T-cell (primary cell): ENCODE measurements at regions not wholly inside any gene's neighbourhood (a gene's known extent, or its start where the extent isn't known, plus 50 kb on each side); places are given as distances from the start of the nearest gene placed in this dataset.

Experiments
- ATAC-seq, 4 experiments: fragments of 200-7000 bp in 3 of 4; fragments of 150-1000 bp in 1 of 4; cut with Tn5 transposase; replicated peaks in 1 of 4; 1 replicate in 3 of 4; 2 replicates in 1 of 4; pipeline ENCODE4 v1.10.0; 2021; ENCODE audit warnings: moderate library complexity in 3 of 4, mild to moderate bottlenecking in 2 of 4, moderate number of reproducible peaks in 1 of 4
- CTCF ChIA-PET, 2 donors: fragments of 300-600 bp; sonication (Branson Sonifier 250); formaldehyde crosslinking; loops; one replicate each; lab custom pipeline; 2022; ENCODE audit warnings: antibody characterized with exemption in 2 of 2; lab: Charles Lee
- POLR2A ChIA-PET, 2 donors: fragments of 300-600 bp; sonication (Branson Sonifier 250); formaldehyde crosslinking; loops; one replicate each; lab custom pipeline; 2022; ENCODE audit warnings: antibody characterized with exemption in 2 of 2; lab: Charles Lee
- DNase-seq, 35 experiments: peaks; one replicate each; pipeline versions ENCODE4 v3.0.0 to v3.0.0-alpha.2; 2013 to 2023
- H3K27ac ChIP-seq: one replicate; pipeline ENCODE4 v1.5.1; 2013; ENCODE audit warnings: low read length
- H3K27me3 ChIP-seq, 2 experiments: replicated peaks in 1 of 2; 1 replicate in 1 of 2; 2 replicates in 1 of 2; pipeline versions ENCODE4 v1.6.1 to v1.7.0; 2013; ENCODE audit warnings: low read length in 1 of 2, mixed read lengths in 1 of 2; ENCODE audit not compliant: control insufficient read depth in 2 of 2, insufficient read depth in 2 of 2; ENCODE audit errors: extremely low read depth in 1 of 2
- H3K36me3 ChIP-seq, 2 donors: 1 replicate in 1 of 2; 2 replicates in 1 of 2; pipeline versions ENCODE4 v1.6.1 to v1.7.0; 2013; ENCODE audit warnings: low read length in 1 of 2; ENCODE audit not compliant: control insufficient read depth in 2 of 2, insufficient read depth in 1 of 2; ENCODE audit errors: extremely low read depth in 1 of 2
- H3K4me1 ChIP-seq, 2 experiments: 1 replicate in 1 of 2; 2 replicates in 1 of 2; pipeline versions ENCODE4 v1.6.1 to v1.7.0; 2013; ENCODE audit warnings: low read length in 2 of 2, mixed read lengths in 1 of 2; ENCODE audit not compliant: insufficient read depth in 2 of 2, control insufficient read depth in 1 of 2; ENCODE audit errors: extremely low read depth in 1 of 2
- H3K4me3 ChIP-seq, 2 donors: 1 replicate in 1 of 2; 2 replicates in 1 of 2; pipeline versions ENCODE4 v1.5.1 to v1.7.0; 2013; ENCODE audit warnings: mild to moderate bottlenecking in 2 of 2, low read length in 1 of 2, moderate library complexity in 1 of 2; ENCODE audit not compliant: control insufficient read depth in 1 of 2; ENCODE audit errors: extremely low read depth in 1 of 2
- H3K9me3 ChIP-seq: 2 replicates; pipeline ENCODE4 v1.7.0; 2013
- H3K27ac Mint-ChIP-seq, 2 donors: one replicate each; pipeline ENCODE4 v1.8.0; 2020 to 2021; ENCODE audit warnings: mild to moderate bottlenecking in 2 of 2, mixed read lengths in 2 of 2
- H3K27me3 Mint-ChIP-seq, 2 donors: one replicate each; pipeline ENCODE4 v1.8.0; 2021 to 2022; ENCODE audit warnings: mixed read lengths in 2 of 2
- H3K36me3 Mint-ChIP-seq: one replicate; pipeline ENCODE4 v1.8.0; 2021; ENCODE audit warnings: mixed read lengths
- H3K4me1 Mint-ChIP-seq, 3 donors: one replicate each; pipeline ENCODE4 v1.8.0; 2020 to 2022; ENCODE audit warnings: mixed read lengths in 3 of 3, mild to moderate bottlenecking in 1 of 3
- H3K4me3 Mint-ChIP-seq, 3 donors: one replicate each; pipeline ENCODE4 v1.8.0; 2020 to 2022; ENCODE audit warnings: mild to moderate bottlenecking in 3 of 3, mixed read lengths in 3 of 3, moderate library complexity in 3 of 3
- H3K9me3 Mint-ChIP-seq, 3 donors: one replicate each; pipeline ENCODE4 v1.8.0; 2020 to 2022; ENCODE audit warnings: mixed read lengths in 3 of 3
- WGBS: methylation state at CpG from one replicate; pipeline ENCODE4 v1.1.5; 2013; ENCODE audit warnings: missing lambda C conversion rate; ENCODE audit not compliant: insufficient coverage; 5-methylcytosine and 5-hydroxymethylcytosine counted together

GRCh38 chr14:28515571-28515970, 251.0 kb upstream of the FOXG1 start:
- H3K4me3 Mint-ChIP-seq = no peak overlapping the region
- no peaks in the 10 kb centered on the region for H3K27me3 ChIP-seq
- H3K27ac Mint-ChIP-seq = no peak overlapping the region
- no peaks in the 10 kb centered on the region for H3K9me3 ChIP-seq
- no peak for DNase-seq
- no peak for ATAC-seq
- WGBS = no CpG with 5 or more reads among the region's 3 CpGs
- no peaks in the 10 kb centered on the region for H3K27me3 Mint-ChIP-seq
- H3K36me3 ChIP-seq = no peaks in the 10 kb centered on the region
- no peak overlapping the region for H3K4me3 ChIP-seq
- H3K4me1 ChIP-seq = no peaks in the 10 kb centered on the region
- H3K9me3 Mint-ChIP-seq = peaks cover 14 to 18% (median 16%) of the 10 kb centered on the region in 3 donors
- ChIA-PET POLR2A (no interaction called here), CTCF (no interaction called here)
- H3K4me1 Mint-ChIP-seq = no peaks in the 10 kb centered on the region
- H3K27ac ChIP-seq = no peak overlapping the region
- no peaks in the 10 kb centered on the region for H3K36me3 Mint-ChIP-seq

- peaks cover 34 to 36% (median 36%) of the 10 kb centered on the region in 3 donors for H3K9me3 Mint-ChIP-seq
- DNase-seq = no peak
- WGBS = 87% methylated on average over 5 of the region's 5 CpGs
These were observed 229.7 kb upstream of the FOXG1 start for GRCh38 chr14:28536889-28537288.

GRCh38 chr14:28542040-28542439, 224.5 kb upstream of the FOXG1 start:
- no peaks in the 10 kb centered on the region for H3K4me1 Mint-ChIP-seq
- H3K4me3 Mint-ChIP-seq = no peak overlapping the region
- no CpG with 5 or more reads among the region's 2 CpGs for WGBS
- ChIA-PET POLR2A (interaction anchor here in 1 of 2 donors (0.6 kb wide), 1 partner anchor 575 kb away, joined by 3 read pairs; no protein-coding TSS in a partner anchor), CTCF (no interaction called here)
- H3K4me3 ChIP-seq = no peak overlapping the region
- H3K36me3 Mint-ChIP-seq = no peaks in the 10 kb centered on the region
- H3K4me1 ChIP-seq = no peaks in the 10 kb centered on the region
- no peaks in the 10 kb centered on the region for H3K36me3 ChIP-seq
- no peak overlapping the region for H3K27ac Mint-ChIP-seq
- no peaks in the 10 kb centered on the region for H3K27me3 Mint-ChIP-seq
- no peak for ATAC-seq
- no peak overlapping the region for H3K27ac ChIP-seq
- no peaks in the 10 kb centered on the region for H3K27me3 ChIP-seq
- no peak for DNase-seq
- H3K9me3 Mint-ChIP-seq = peaks cover 12 to 28% (median 21%) of the 10 kb centered on the region in 3 donors
- H3K9me3 ChIP-seq = no peaks in the 10 kb centered on the region

More at GRCh38 chr14:28536889-28537288, 229.7 kb upstream of the FOXG1 start:
- Histone ChIP-seq H3K4me3 (no peak overlapping the region), H3K4me1 (no peaks in the 10 kb centered on the region), H3K36me3 (no peaks in the 10 kb centered on the region), H3K27me3 (no peaks in the 10 kb centered on the region), H3K27ac (no peak overlapping the region), H3K9me3 (peaks cover 3% of the 10 kb centered on the region)
- no peaks in the 10 kb centered on the region for H3K4me1 Mint-ChIP-seq
- CTCF ChIA-PET = no interaction called here
- H3K27ac Mint-ChIP-seq = no peak overlapping the region
- H3K36me3 Mint-ChIP-seq = no peaks in the 10 kb centered on the region
- no peak overlapping the region for H3K4me3 Mint-ChIP-seq
- POLR2A ChIA-PET = no interaction called here
- H3K27me3 Mint-ChIP-seq = no peaks in the 10 kb centered on the region
- no peak for ATAC-seq

GRCh38 chr14:28565345-28565744, 201.2 kb upstream of the FOXG1 start:
- CTCF ChIA-PET = no interaction called here
- no peak overlapping the region for H3K4me3 Mint-ChIP-seq
- H3K4me1 Mint-ChIP-seq = no peaks in the 10 kb centered on the region
- H3K27ac Mint-ChIP-seq = no peak overlapping the region
- H3K4me1 ChIP-seq = no peaks in the 10 kb centered on the region
- POLR2A ChIA-PET = no interaction called here
- no peak for ATAC-seq
- no peaks in the 10 kb centered on the region for H3K9me3 ChIP-seq
- peaks cover 11 to 25% (median 18%) of the 10 kb centered on the region in 3 donors for H3K9me3 Mint-ChIP-seq
- no peaks in the 10 kb centered on the region for H3K36me3 Mint-ChIP-seq
- no peak overlapping the region for H3K27ac ChIP-seq
- no peaks in the 10 kb centered on the region for H3K27me3 Mint-ChIP-seq
- no peak for DNase-seq
- no peaks in the 10 kb centered on the region for H3K27me3 ChIP-seq
- no peaks in the 10 kb centered on the region for H3K36me3 ChIP-seq
- H3K4me3 ChIP-seq = no peak overlapping the region

GRCh38 chr14:28570391-28570790, 196.2 kb upstream of the FOXG1 start:
- Mint-ChIP-seq H3K36me3 (no peaks in the 10 kb centered on the region), H3K27me3 (no peaks in the 10 kb centered on the region), H3K4me1 (no peaks in the 10 kb centered on the region), H3K4me3 (no peak overlapping the region), H3K27ac (no peak overlapping the region), H3K9me3 (peaks cover 15 to 31% (median 24%) of the 10 kb centered on the region in 3 donors)
- peaks cover 2% of the 10 kb centered on the region for H3K9me3 ChIP-seq
- ChIA-PET POLR2A (no interaction called here), CTCF (no interaction called here)
- no CpG with 5 or more reads among the region's 1 CpG for WGBS
- no peak overlapping the region for H3K4me3 ChIP-seq
- H3K27me3 ChIP-seq = no peaks in the 10 kb centered on the region
- H3K36me3 ChIP-seq = no peaks in the 10 kb centered on the region
- no peak overlapping the region for H3K27ac ChIP-seq
- no peaks in the 10 kb centered on the region for H3K4me1 ChIP-seq
- DNase-seq (no peak), ATAC-seq (no peak)

GRCh38 chr14:28571636-28572035, 195.0 kb upstream of the FOXG1 start:
- H3K4me1 Mint-ChIP-seq = no peaks in the 10 kb centered on the region
- no peak overlapping the region for H3K27ac ChIP-seq
- ChIA-PET CTCF (no interaction called here), POLR2A (no interaction called here)
- H3K9me3 Mint-ChIP-seq = peaks cover 15 to 27% (median 24%) of the 10 kb centered on the region in 3 donors
- no peak overlapping the region for H3K4me3 Mint-ChIP-seq
- no peaks in the 10 kb centered on the region for H3K27me3 Mint-ChIP-seq
- no peak for ATAC-seq
- no peak overlapping the region for H3K27ac Mint-ChIP-seq
- H3K9me3 ChIP-seq = peaks cover 2% of the 10 kb centered on the region
- no peaks in the 10 kb centered on the region for H3K27me3 ChIP-seq
- no peaks in the 10 kb centered on the region for H3K4me1 ChIP-seq
- H3K36me3 Mint-ChIP-seq = no peaks in the 10 kb centered on the region
- WGBS = no CpG with 5 or more reads among the region's 2 CpGs
- DNase-seq = no peak
- no peaks in the 10 kb centered on the region for H3K36me3 ChIP-seq
- no peak overlapping the region for H3K4me3 ChIP-seq

- Mint-ChIP-seq H3K4me3 (no peak overlapping the region), H3K4me1 (no peaks in the 10 kb centered on the region), H3K36me3 (no peaks in the 10 kb centered on the region), H3K27me3 (no peaks in the 10 kb centered on the region), H3K27ac (no peak overlapping the region), H3K9me3 (peaks cover 17 to 31% (median 21%) of the 10 kb centered on the region in 3 donors)
- no peak overlapping the region for H3K4me3 ChIP-seq
- H3K4me1 ChIP-seq = no peaks in the 10 kb centered on the region
- POLR2A ChIA-PET = no interaction called here
- WGBS = no CpG with 5 or more reads among the region's 10 CpGs
- no peak overlapping the region for H3K27ac ChIP-seq
- no peaks in the 10 kb centered on the region for H3K27me3 ChIP-seq
- ATAC-seq (no peak), DNase-seq (no peak)
- H3K9me3 ChIP-seq = peaks cover 2% of the 10 kb centered on the region
- CTCF ChIA-PET = no interaction called here
- no peaks in the 10 kb centered on the region for H3K36me3 ChIP-seq
These were observed 190.1 kb upstream of the FOXG1 start for GRCh38 chr14:28576523-28576922.
